ENCODE measurements at regions not wholly inside any gene's neighbourhood (a gene's known extent, or its start where the extent isn't known, plus 50 kb on each side); places are given as distances from the start of the nearest gene placed in this dataset.
"Not testable (repeated sequence)": the region's sequence is repeated elsewhere in the genome, so short reads cannot be mapped to it uniquely, and the experiment has no call there.

DNA sequence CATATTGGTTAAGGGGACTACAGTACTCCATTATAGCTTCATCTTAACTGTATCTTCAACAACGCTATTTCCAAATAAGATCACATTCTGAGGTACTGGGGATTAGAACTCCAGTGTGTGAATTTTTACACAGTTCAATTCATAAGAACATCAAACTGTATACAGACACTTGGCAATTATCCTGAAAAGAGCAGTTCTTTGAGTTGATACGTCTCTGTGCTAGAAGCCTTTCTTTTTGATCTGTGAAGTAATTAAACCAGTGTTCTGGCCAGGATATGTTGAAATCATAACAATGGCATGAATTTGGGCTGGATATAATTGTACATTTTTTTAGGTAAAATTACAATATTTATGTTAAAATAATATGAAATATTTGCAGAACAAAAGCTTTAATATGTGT is 93.5 kb upstream of the ITPRID2 start:
- ATAC-seq, result no peak
- TF ChIP-seq ESRRG (CRISPR knock-in tag; IDR thresholded peaks at IDR 0.05), result no peak
- TF ChIP-seq BACH2 (CRISPR knock-in tag; IDR thresholded peaks at IDR 0.05; ENCODE audit: borderline replicate concordance), result no peak
- TF ChIP-seq, protein P1, sequence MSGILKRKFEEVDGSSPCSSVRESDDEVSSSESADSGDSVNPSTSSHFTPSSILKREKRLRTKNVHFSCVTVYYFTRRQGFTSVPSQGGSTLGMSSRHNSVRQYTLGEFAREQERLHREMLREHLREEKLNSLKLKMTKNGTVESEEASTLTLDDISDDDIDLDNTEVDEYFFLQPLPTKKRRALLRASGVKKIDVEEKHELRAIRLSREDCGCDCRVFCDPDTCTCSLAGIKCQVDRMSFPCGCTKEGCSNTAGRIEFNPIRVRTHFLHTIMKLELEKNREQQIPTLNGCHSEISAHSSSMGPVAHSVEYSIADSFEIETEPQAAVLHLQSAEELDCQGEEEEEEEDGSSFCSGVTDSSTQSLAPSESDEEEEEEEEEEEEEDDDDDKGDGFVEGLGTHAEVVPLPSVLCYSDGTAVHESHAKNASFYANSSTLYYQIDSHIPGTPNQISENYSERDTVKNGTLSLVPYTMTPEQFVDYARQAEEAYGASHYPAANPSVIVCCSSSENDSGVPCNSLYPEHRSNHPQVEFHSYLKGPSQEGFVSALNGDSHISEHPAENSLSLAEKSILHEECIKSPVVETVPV (CRISPR knock-in tag; IDR thresholded peaks at IDR 0.05), result no peak
- no peak for TF ChIP-seq ZNF565 (CRISPR knock-in tag; conservative IDR thresholded peaks at IDR 0.05; ENCODE audit: low read depth)
- no peak for TF ChIP-seq OSR1 (CRISPR knock-in tag; IDR thresholded peaks at IDR 0.05)
- TF ChIP-seq, protein P2, sequence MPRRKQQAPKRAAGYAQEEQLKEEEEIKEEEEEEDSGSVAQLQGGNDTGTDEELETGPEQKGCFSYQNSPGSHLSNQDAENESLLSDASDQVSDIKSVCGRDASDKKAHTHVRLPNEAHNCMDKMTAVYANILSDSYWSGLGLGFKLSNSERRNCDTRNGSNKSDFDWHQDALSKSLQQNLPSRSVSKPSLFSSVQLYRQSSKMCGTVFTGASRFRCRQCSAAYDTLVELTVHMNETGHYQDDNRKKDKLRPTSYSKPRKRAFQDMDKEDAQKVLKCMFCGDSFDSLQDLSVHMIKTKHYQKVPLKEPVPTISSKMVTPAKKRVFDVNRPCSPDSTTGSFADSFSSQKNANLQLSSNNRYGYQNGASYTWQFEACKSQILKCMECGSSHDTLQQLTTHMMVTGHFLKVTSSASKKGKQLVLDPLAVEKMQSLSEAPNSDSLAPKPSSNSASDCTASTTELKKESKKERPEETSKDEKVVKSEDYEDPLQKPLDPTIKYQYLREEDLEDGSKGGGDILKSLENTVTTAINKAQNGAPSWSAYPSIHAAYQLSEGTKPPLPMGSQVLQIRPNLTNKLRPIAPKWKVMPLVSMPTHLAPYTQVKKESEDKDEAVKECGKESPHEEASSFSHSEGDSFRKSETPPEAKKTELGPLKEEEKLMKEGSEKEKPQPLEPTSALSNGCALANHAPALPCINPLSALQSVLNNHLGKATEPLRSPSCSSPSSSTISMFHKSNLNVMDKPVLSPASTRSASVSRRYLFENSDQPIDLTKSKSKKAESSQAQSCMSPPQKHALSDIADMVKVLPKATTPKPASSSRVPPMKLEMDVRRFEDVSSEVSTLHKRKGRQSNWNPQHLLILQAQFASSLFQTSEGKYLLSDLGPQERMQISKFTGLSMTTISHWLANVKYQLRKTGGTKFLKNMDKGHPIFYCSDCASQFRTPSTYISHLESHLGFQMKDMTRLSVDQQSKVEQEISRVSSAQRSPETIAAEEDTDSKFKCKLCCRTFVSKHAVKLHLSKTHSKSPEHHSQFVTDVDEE (CRISPR knock-in tag; IDR thresholded peaks at IDR 0.05), result no peak

DNA sequence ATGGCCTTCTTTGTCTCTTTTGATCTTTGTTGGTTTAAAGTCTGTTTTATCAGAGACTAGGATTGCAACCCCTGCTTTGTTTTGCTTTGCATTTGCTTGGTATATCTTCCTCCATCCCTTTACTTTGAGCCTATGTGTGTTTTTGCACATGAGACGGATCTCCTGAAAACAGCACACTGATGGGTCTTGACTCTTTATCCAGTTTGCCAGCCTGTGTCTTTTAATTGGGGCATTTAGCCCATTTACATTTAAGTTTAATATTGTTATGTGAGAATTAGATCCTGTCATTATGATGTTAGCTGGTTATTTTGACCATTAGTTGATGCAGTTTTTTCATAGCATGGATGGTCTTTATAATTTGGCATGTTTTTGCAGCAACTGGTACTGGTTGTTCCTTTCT is 89.2 kb upstream of the ITPRID2 start:
- not testable (repeated sequence) for ATAC-seq

DNA sequence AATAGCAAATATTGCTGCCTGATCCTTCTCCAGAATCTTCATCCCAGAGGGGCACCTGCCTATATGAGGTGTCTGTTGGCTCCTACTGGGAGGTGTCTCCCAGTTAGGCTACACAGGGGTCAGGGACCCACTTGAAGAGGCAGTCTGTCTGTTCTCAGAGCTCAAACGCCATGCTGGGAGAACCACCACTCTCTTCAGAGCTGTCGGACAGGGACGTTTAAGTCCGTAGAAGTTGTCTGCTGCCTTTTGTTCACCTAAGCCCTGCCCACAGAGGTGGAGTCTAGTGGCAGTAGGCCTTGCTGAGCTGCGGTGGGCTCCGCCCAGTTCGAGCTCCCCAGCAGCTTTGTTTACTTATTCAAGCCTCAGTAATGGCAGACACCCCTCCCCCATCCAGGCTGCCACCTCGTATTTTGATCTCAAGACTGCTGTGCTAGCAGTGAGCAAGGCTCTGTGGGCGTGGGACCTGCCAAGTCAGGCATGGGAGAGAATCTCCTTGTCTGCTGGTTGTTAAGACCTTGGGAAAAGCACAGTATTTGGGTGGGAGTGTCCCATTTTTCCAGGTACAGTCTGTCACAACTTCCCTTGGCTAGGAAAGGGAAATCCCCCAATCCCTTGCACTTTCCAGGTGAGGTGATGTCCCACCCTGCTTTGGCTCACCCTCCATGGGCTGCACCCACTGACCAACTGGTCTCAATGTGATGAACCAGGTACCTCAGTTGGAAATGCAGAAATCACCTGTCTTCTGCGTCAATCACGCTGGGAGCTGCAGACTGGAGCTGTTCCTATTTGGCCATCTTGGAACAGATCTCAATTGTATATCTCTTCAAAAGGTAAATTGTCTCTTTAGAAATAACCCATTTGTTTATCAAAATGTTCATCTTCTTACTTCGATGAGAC is 87.4 kb upstream of the ITPRID2 start:
- ATAC-seq, result not testable (repeated sequence)

DNA sequence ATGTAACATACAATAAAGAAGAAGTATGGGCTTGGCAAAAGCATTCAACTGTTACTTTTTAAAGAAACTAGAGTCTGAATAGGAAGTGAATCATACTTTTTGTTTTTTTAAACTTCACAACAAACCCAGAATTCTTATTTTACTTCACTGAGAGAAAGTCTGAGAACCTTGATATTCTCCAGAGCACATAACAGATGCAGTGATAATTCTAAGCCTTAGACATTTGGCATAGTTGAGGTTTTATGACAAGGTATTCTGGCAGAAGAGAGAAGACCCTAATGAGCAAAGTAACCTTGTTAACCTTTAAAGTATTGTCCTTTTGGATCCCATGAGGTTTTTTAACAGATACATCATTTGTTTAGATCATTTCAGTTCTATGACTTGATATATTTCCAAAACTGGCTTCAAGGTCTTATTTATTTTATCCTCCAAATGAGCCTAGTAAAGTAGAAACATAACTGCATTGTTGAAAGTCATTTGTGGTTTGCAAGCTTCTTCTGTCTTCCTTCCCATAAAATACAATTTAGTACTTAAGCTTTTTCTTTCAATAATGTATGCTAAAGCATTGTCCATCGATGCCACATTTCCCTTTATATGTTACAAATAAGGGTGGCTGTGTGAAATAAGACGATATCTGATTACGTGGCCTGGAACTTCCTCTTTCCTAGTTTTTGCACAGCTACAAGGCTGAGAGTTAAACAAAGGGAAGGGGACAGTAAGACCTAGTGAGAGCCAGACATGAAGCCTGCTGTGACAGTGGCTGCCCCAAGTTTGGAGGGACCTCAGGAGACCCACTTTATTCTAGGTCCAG is 86.1 kb upstream of the ITPRID2 start:
- ATAC-seq, result peak; percentile 85
- TF ChIP-seq CSDC2 (CRISPR knock-in tag; IDR thresholded peaks at IDR 0.05) (no peak), ZNF70 (CRISPR knock-in tag; IDR thresholded peaks at IDR 0.05) (no peak), TOX (CRISPR knock-in tag; IDR thresholded peaks at IDR 0.05; ENCODE audit: borderline replicate concordance) (peak; percentile 96), ZC3H10 (CRISPR knock-in tag; IDR thresholded peaks at IDR 0.05) (peak; percentile 95), SNAI2 (CRISPR knock-in tag; IDR thresholded peaks at IDR 0.05) (no peak), OSR1 (CRISPR knock-in tag; IDR thresholded peaks at IDR 0.05) (no peak), RARB (CRISPR knock-in tag; IDR thresholded peaks at IDR 0.05) (0 out of 2 replicates have a peak, but pooled peaks have one; percentile 81), ZNF565 (CRISPR knock-in tag; conservative IDR thresholded peaks at IDR 0.05; ENCODE audit: low read depth) (no peak), BACH2 (CRISPR knock-in tag; IDR thresholded peaks at IDR 0.05; ENCODE audit: borderline replicate concordance) (no peak), ARNTL (CRISPR knock-in tag; IDR thresholded peaks at IDR 0.05; ENCODE audit: borderline replicate concordance, low read depth) (no peak), ESRRG (CRISPR knock-in tag; IDR thresholded peaks at IDR 0.05) (no peak), PPARA (CRISPR knock-in tag; IDR thresholded peaks at IDR 0.05; ENCODE audit: borderline replicate concordance) (no peak), ISL1 (CRISPR knock-in tag; IDR thresholded peaks at IDR 0.05) (peak; percentile 98), ZFP3 (CRISPR knock-in tag; IDR thresholded peaks at IDR 0.05) (no peak), TCF4 (CRISPR knock-in tag; IDR thresholded peaks at IDR 0.05; ENCODE audit: borderline replicate concordance) (no peak), GLIS3 (CRISPR knock-in tag; IDR thresholded peaks at IDR 0.05) (no peak)
- TF ChIP-seq, protein P2 (CRISPR knock-in tag; IDR thresholded peaks at IDR 0.05), result no peak
- TF ChIP-seq, protein P3, sequence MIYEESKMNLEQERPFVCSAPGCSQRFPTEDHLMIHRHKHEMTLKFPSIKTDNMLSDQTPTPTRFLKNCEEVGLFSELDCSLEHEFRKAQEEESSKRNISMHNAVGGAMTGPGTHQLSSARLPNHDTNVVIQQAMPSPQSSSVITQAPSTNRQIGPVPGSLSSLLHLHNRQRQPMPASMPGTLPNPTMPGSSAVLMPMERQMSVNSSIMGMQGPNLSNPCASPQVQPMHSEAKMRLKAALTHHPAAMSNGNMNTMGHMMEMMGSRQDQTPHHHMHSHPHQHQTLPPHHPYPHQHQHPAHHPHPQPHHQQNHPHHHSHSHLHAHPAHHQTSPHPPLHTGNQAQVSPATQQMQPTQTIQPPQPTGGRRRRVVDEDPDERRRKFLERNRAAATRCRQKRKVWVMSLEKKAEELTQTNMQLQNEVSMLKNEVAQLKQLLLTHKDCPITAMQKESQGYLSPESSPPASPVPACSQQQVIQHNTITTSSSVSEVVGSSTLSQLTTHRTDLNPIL (CRISPR knock-in tag; IDR thresholded peaks at IDR 0.05; ENCODE audit: low read depth), result peak; percentile 81; the same call in 1 of the 2 replicates
- TF ChIP-seq, protein P4, sequence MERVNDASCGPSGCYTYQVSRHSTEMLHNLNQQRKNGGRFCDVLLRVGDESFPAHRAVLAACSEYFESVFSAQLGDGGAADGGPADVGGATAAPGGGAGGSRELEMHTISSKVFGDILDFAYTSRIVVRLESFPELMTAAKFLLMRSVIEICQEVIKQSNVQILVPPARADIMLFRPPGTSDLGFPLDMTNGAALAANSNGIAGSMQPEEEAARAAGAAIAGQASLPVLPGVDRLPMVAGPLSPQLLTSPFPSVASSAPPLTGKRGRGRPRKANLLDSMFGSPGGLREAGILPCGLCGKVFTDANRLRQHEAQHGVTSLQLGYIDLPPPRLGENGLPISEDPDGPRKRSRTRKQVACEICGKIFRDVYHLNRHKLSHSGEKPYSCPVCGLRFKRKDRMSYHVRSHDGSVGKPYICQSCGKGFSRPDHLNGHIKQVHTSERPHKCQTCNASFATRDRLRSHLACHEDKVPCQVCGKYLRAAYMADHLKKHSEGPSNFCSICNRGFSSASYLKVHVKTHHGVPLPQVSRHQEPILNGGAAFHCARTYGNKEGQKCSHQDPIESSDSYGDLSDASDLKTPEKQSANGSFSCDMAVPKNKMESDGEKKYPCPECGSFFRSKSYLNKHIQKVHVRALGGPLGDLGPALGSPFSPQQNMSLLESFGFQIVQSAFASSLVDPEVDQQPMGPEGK (CRISPR knock-in tag; IDR thresholded peaks at IDR 0.05; ENCODE audit: borderline replicate concordance), result peak; percentile 90
- TF ChIP-seq, protein P5, sequence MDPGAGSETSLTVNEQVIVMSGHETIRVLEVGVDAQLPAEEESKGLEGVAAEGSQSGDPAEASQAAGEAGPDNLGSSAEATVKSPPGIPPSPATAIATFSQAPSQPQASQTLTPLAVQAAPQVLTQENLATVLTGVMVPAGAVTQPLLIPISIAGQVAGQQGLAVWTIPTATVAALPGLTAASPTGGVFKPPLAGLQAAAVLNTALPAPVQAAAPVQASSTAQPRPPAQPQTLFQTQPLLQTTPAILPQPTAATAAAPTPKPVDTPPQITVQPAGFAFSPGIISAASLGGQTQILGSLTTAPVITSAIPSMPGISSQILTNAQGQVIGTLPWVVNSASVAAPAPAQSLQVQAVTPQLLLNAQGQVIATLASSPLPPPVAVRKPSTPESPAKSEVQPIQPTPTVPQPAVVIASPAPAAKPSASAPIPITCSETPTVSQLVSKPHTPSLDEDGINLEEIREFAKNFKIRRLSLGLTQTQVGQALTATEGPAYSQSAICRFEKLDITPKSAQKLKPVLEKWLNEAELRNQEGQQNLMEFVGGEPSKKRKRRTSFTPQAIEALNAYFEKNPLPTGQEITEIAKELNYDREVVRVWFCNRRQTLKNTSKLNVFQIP (CRISPR knock-in tag; IDR thresholded peaks at IDR 0.05; ENCODE audit: borderline replicate concordance, low read depth), result peak; percentile 98
